Liver (tissue), 8 donors: ENCODE measurements at regions not wholly inside any gene's neighbourhood (a gene's known extent, or its start where the extent isn't known, plus 50 kb on each side); places are given as distances from the start of the nearest gene placed in this dataset.

Experiments
- DNase-seq: peaks from one replicate; pipeline ENCODE4 v3.0.0-alpha.2; 2017; ENCODE audit warnings: low spot score
- H3K27ac ChIP-seq, 2 donors: one replicate each; pipeline ENCODE4 v1.7.0; 2013; ENCODE audit warnings: inconsistent platforms in 2 of 2, low read length in 2 of 2, control low read depth in 1 of 2, low read depth in 1 of 2, mild to moderate bottlenecking in 1 of 2
- H3K27me3 ChIP-seq, 4 donors: one replicate each; pipeline versions ENCODE4 v1.6.1 to v1.7.0; 2013; ENCODE audit warnings: low read length in 3 of 4, inconsistent platforms in 1 of 4, mild to moderate bottlenecking in 1 of 4, moderate library complexity in 1 of 4; ENCODE audit not compliant: control insufficient read depth in 4 of 4, insufficient read depth in 4 of 4
- H3K36me3 ChIP-seq, 4 donors: one replicate each; pipeline versions ENCODE4 v1.6.1 to v1.7.0; 2013; ENCODE audit warnings: low read length in 3 of 4, mild to moderate bottlenecking in 3 of 4, low read depth in 1 of 4, moderate library complexity in 1 of 4; ENCODE audit not compliant: control insufficient read depth in 4 of 4, insufficient read depth in 3 of 4
- H3K4me1 ChIP-seq, 4 donors: one replicate each; pipeline versions ENCODE4 v1.6.1 to v1.7.0; 2013; ENCODE audit warnings: low read length in 3 of 4, mild to moderate bottlenecking in 3 of 4, moderate library complexity in 1 of 4; ENCODE audit not compliant: control insufficient read depth in 4 of 4, insufficient read depth in 4 of 4
- H3K4me3 ChIP-seq, 3 donors: one replicate each; pipeline versions ENCODE4 v1.6.1 to v1.7.0; 2013; ENCODE audit warnings: low read length in 3 of 3, control low read depth in 1 of 3, low read depth in 1 of 3, mild to moderate bottlenecking in 1 of 3
- H3K9ac ChIP-seq, 2 donors: one replicate each; pipeline ENCODE4 v1.7.0; 2013; ENCODE audit warnings: low read length in 2 of 2, mild to moderate bottlenecking in 2 of 2, moderate library complexity in 2 of 2, control low read depth in 1 of 2, low read depth in 1 of 2
- H3K9me3 ChIP-seq, 4 donors: one replicate each; pipeline versions ENCODE4 v1.6.1 to v1.7.0; 2013; ENCODE audit warnings: low read length in 3 of 4; ENCODE audit not compliant: control insufficient read depth in 4 of 4
- EGR1 ChIP-seq, 2 donors: IDR thresholded peaks; 2 replicates each; pipeline ENCODE4 v1.6.1; 2016 to 2018; ENCODE audit warnings: antibody characterized with exemption in 2 of 2, low read depth in 2 of 2
- FOXA1 ChIP-seq: IDR thresholded peaks from 2 replicates; pipeline ENCODE4 v1.6.1; 2016; ENCODE audit warnings: antibody characterized with exemption
- FOXA2 ChIP-seq: IDR thresholded peaks from 2 replicates; pipeline ENCODE4 v1.6.1; 2016; ENCODE audit warnings: antibody characterized with exemption
- GABPA ChIP-seq, 2 donors: IDR thresholded peaks in 1 of 2; conservative IDR thresholded peaks in 1 of 2; 2 replicates each; pipeline ENCODE4 v1.6.1; 2016; ENCODE audit warnings: antibody characterized with exemption in 2 of 2, mild to moderate bottlenecking in 1 of 2, moderate library complexity in 1 of 2
- HNF4A ChIP-seq, 2 donors: conservative IDR thresholded peaks; 2 replicates each; pipeline ENCODE4 v1.6.1; 2016; ENCODE audit warnings: antibody characterized with exemption in 2 of 2, mild to moderate bottlenecking in 2 of 2
- HNF4G ChIP-seq: IDR thresholded peaks from 2 replicates; pipeline ENCODE4 v1.6.1; 2016; ENCODE audit warnings: antibody characterized with exemption
- JUND ChIP-seq, 2 donors: IDR thresholded peaks; 2 replicates each; pipeline ENCODE4 v1.6.1; 2016; ENCODE audit warnings: antibody characterized with exemption in 2 of 2
- MAX ChIP-seq: IDR thresholded peaks from 2 replicates; pipeline ENCODE4 v1.6.1; 2016; ENCODE audit warnings: antibody characterized with exemption
- NR2F2 ChIP-seq: IDR thresholded peaks from 2 replicates; pipeline ENCODE4 v1.6.1; 2016; ENCODE audit warnings: antibody characterized with exemption
- RAD21 ChIP-seq, 2 donors: IDR thresholded peaks; 2 replicates each; pipeline ENCODE4 v1.6.1; 2016; ENCODE audit warnings: antibody characterized with exemption in 2 of 2, mild to moderate bottlenecking in 2 of 2
- RXRA ChIP-seq, 2 donors: IDR thresholded peaks; 2 replicates each; pipeline ENCODE4 v1.6.1; 2017 to 2018; ENCODE audit warnings: antibody characterized with exemption in 2 of 2, mild to moderate bottlenecking in 1 of 2
- SP1 ChIP-seq: IDR thresholded peaks from 2 replicates; pipeline ENCODE4 v1.6.1; 2018; ENCODE audit warnings: antibody characterized with exemption, mild to moderate bottlenecking
- TAF1 ChIP-seq: conservative IDR thresholded peaks from 2 replicates; pipeline ENCODE4 v1.6.1; 2016; ENCODE audit warnings: antibody characterized with exemption, mild to moderate bottlenecking
- YY1 ChIP-seq: IDR thresholded peaks from 2 replicates; pipeline ENCODE4 v1.6.1; 2016; ENCODE audit warnings: antibody characterized with exemption, mild to moderate bottlenecking
- ZBTB33 ChIP-seq: IDR thresholded peaks from 2 replicates; pipeline ENCODE4 v1.6.1; 2016; ENCODE audit warnings: antibody characterized with exemption
- WGBS: extraction: QIAGEN DNeasy Blood & Tissue Kit; methylation state at CpG from one replicate; pipeline ENCODE4 v1.1.7; 2013; 5-methylcytosine and 5-hydroxymethylcytosine counted together
- TF ChIP-seq, protein P1 (sequence below): IDR thresholded peaks from 2 replicates; pipeline ENCODE4 v1.6.1; 2016; ENCODE audit warnings: antibody characterized with exemption
- TF ChIP-seq, protein P2 (sequence below): IDR thresholded peaks from 2 replicates; pipeline ENCODE4 v1.6.1; 2016; ENCODE audit warnings: antibody characterized with exemption, mild to moderate bottlenecking
- TF ChIP-seq, protein P3 (sequence below): fragments of 150-350 bp; IDR thresholded peaks from 2 replicates; pipeline ENCODE4 v1.5.1; 2017; ENCODE audit warnings: improper control_type of control experiment, low read depth, low read length; ENCODE audit not compliant: missing input control
- donor health status: healthy.
- donor health status: healthy.
- donor health status: healthy.
- donor health status: healthy.
- donor health status: healthy.

- Histone ChIP-seq H3K4me1 (peaks cover 3 to 58% (median 45%) of the 10 kb centered on the region in 4 donors), H3K27me3 (no peaks in the 10 kb centered on the region), H3K9me3 (no peaks in the 10 kb centered on the region), H3K9ac (no peak overlapping the region), H3K36me3 (peaks cover 0 to 2% (median 0%) of the 10 kb centered on the region in 4 donors), H3K4me3 (no peak overlapping the region), H3K27ac (peak overlapping the region; percentile 83 to 94)
- DNase-seq: no peak
- WGBS: 30% methylated on average over 12 of the region's 12 CpGs
- TF ChIP-seq NR2F2: peak; percentile 15
- peak; percentile 52 to 71 for TF ChIP-seq RAD21 (IDR thresholded peaks at IDR 0.05)
- peak; percentile 83 for TF ChIP-seq SP1
- TF ChIP-seq YY1: peak; percentile 34
- peak; percentile 74 to 95 for TF ChIP-seq JUND (IDR thresholded peaks at IDR 0.05)
- no peak for TF ChIP-seq HNF4G
- peak; percentile 31 for TF ChIP-seq TAF1
- TF ChIP-seq FOXA1: peak; percentile 29
- peak; percentile 48 for TF ChIP-seq ZBTB33
- TF ChIP-seq, protein P1, sequence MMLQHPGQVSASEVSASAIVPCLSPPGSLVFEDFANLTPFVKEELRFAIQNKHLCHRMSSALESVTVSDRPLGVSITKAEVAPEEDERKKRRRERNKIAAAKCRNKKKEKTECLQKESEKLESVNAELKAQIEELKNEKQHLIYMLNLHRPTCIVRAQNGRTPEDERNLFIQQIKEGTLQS: peak; percentile 81
- TF ChIP-seq, protein P2, sequence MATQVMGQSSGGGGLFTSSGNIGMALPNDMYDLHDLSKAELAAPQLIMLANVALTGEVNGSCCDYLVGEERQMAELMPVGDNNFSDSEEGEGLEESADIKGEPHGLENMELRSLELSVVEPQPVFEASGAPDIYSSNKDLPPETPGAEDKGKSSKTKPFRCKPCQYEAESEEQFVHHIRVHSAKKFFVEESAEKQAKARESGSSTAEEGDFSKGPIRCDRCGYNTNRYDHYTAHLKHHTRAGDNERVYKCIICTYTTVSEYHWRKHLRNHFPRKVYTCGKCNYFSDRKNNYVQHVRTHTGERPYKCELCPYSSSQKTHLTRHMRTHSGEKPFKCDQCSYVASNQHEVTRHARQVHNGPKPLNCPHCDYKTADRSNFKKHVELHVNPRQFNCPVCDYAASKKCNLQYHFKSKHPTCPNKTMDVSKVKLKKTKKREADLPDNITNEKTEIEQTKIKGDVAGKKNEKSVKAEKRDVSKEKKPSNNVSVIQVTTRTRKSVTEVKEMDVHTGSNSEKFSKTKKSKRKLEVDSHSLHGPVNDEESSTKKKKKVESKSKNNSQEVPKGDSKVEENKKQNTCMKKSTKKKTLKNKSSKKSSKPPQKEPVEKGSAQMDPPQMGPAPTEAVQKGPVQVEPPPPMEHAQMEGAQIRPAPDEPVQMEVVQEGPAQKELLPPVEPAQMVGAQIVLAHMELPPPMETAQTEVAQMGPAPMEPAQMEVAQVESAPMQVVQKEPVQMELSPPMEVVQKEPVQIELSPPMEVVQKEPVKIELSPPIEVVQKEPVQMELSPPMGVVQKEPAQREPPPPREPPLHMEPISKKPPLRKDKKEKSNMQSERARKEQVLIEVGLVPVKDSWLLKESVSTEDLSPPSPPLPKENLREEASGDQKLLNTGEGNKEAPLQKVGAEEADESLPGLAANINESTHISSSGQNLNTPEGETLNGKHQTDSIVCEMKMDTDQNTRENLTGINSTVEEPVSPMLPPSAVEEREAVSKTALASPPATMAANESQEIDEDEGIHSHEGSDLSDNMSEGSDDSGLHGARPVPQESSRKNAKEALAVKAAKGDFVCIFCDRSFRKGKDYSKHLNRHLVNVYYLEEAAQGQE: peak; percentile 62
- TF ChIP-seq EGR1 (IDR thresholded peaks at IDR 0.05; ENCODE audit: low read depth in 2 of 2): peak; percentile 24 to 35
- peak; percentile 86 to 88 for TF ChIP-seq RXRA (IDR thresholded peaks at IDR 0.05)
- TF ChIP-seq FOXA2: peak; percentile 58
- TF ChIP-seq, protein P3, sequence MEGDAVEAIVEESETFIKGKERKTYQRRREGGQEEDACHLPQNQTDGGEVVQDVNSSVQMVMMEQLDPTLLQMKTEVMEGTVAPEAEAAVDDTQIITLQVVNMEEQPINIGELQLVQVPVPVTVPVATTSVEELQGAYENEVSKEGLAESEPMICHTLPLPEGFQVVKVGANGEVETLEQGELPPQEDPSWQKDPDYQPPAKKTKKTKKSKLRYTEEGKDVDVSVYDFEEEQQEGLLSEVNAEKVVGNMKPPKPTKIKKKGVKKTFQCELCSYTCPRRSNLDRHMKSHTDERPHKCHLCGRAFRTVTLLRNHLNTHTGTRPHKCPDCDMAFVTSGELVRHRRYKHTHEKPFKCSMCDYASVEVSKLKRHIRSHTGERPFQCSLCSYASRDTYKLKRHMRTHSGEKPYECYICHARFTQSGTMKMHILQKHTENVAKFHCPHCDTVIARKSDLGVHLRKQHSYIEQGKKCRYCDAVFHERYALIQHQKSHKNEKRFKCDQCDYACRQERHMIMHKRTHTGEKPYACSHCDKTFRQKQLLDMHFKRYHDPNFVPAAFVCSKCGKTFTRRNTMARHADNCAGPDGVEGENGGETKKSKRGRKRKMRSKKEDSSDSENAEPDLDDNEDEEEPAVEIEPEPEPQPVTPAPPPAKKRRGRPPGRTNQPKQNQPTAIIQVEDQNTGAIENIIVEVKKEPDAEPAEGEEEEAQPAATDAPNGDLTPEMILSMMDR: no peak
- no peak for TF ChIP-seq GABPA (IDR thresholded peaks at IDR 0.05 in 1 of 2, conservative IDR thresholded peaks at IDR 0.05 in 1 of 2)
- peak; percentile 60 to 76 for TF ChIP-seq HNF4A (conservative IDR thresholded peaks at IDR 0.05)
- TF ChIP-seq MAX: peak; percentile 90
Measured at GRCh38 chr3:72155391-72156064, 370.6 kb upstream of the PROK2 start.
